Superior temporal gyrus (tissue), 1 donor: ENCODE measurements at regions not wholly inside any gene's neighbourhood (a gene's known extent, or its start where the extent isn't known, plus 50 kb on each side); places are given as distances from the start of the nearest gene placed in this dataset.
"Not testable (repeated sequence)": the region's sequence is repeated elsewhere in the genome, so short reads cannot be mapped to it uniquely, and the experiment has no call there.

Experiments used
- DNase-seq: peaks from one replicate; pipeline ENCODE4 v3.0.0-alpha.2; 2016; ENCODE audit errors: extremely low spot score

GRCh38 chr1:185473186-185473585 is 156.1 kb upstream of the IVNS1ABP start:
- DNase-seq: no peak

GRCh38 chr1:185468626-185469025 is 151.6 kb upstream of the IVNS1ABP start:
- DNase-seq: no peak

- DNase-seq: no peak
Measured at GRCh38 chr1:185467122-185467521, 150.1 kb upstream of the IVNS1ABP start.

- DNase-seq: no peak
Measured at GRCh38 chr1:185464777-185465176, 147.7 kb upstream of the IVNS1ABP start.

GRCh38 chr1:185463433-185463832 is 146.4 kb upstream of the IVNS1ABP start:
- no peak for DNase-seq

GRCh38 chr1:185463011-185463410 is 146.0 kb upstream of the IVNS1ABP start:
- DNase-seq: no peak

- not testable (repeated sequence) for DNase-seq
Measured at GRCh38 chr1:185460723-185461122, 143.7 kb upstream of the IVNS1ABP start.

- no peak for DNase-seq
Measured at GRCh38 chr1:185459141-185459540, 142.1 kb upstream of the IVNS1ABP start.

GRCh38 chr1:185458670-185459069 is 141.6 kb upstream of the IVNS1ABP start:
- no peak for DNase-seq

GRCh38 chr1:185453496-185454192 is 136.6 kb upstream of the IVNS1ABP start:
- DNase-seq: no peak

- DNase-seq: no peak
Measured at GRCh38 chr1:185450917-185451316, 133.9 kb upstream of the IVNS1ABP start.

- no peak for DNase-seq
Measured at GRCh38 chr1:185450060-185450788, 133.2 kb upstream of the IVNS1ABP start.

- no peak for DNase-seq
Measured at GRCh38 chr1:185449378-185450059, 132.5 kb upstream of the IVNS1ABP start.

- no peak for DNase-seq
Measured at GRCh38 chr1:185448591-185449186, 131.6 kb upstream of the IVNS1ABP start.

- no peak for DNase-seq
Measured at GRCh38 chr1:185446131-185446530, 129.1 kb upstream of the IVNS1ABP start.

- DNase-seq: no peak
Measured at GRCh38 chr1:185445594-185445993, 128.6 kb upstream of the IVNS1ABP start.

- no peak for DNase-seq
Measured at GRCh38 chr1:185444676-185445075, 127.6 kb upstream of the IVNS1ABP start.

- no peak for DNase-seq
Measured at GRCh38 chr1:185442050-185442449, 125.0 kb upstream of the IVNS1ABP start.

- DNase-seq: no peak
Measured at GRCh38 chr1:185441605-185442004, 124.6 kb upstream of the IVNS1ABP start.

- no peak for DNase-seq
Measured at GRCh38 chr1:185440877-185441276, 123.8 kb upstream of the IVNS1ABP start.

GRCh38 chr1:185439727-185440415 is 122.8 kb upstream of the IVNS1ABP start:
- DNase-seq: no peak

GRCh38 chr1:185438936-185439335 is 121.9 kb upstream of the IVNS1ABP start:
- no peak for DNase-seq
